Stimulated activated CD8-positive, alpha-beta memory T cell treated with anti-CD3 and anti-CD28 coated beads, Interleukin-4, amount 100 ng/mL, for 1 hour (primary cell): ENCODE measurements at regions not wholly inside any gene's neighbourhood (a gene's known extent, or its start where the extent isn't known, plus 50 kb on each side); places are given as distances from the start of the nearest gene placed in this dataset.

Experiments
- DNase-seq, 2 donors: peaks; one replicate each; pipeline ENCODE4 v3.0.0-alpha.2; 2020; ENCODE audit warnings: low read depth in 2 of 2, low spot score in 1 of 2

GRCh38 chr2:105625632-105626031, 119.1 kb upstream of the NCK2 start:
- no peak for DNase-seq

DNA sequence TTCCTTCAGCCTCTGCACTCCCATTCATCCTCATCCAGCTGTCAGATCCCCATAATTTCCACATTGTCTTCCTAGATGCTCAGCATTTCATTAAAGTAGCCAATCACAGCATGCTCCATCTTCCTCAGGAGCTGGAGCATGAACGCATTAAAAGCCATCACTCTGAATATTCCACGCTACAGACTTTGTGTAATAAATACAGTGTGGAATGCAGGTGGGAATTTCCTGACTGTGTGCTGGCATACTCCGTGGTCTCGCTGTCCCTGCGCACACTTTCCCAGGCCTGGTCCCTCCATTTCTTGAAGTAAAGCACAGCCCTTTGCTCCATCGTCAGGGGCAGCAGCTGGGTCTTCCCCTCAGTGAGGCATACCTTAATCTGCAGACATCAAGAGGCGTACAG, 123.7 kb upstream of the NCK2 start:
- DNase-seq = no peak

GRCh38 chr2:105618351-105618659, 126.4 kb upstream of the NCK2 start:
- no peak for DNase-seq

DNA sequence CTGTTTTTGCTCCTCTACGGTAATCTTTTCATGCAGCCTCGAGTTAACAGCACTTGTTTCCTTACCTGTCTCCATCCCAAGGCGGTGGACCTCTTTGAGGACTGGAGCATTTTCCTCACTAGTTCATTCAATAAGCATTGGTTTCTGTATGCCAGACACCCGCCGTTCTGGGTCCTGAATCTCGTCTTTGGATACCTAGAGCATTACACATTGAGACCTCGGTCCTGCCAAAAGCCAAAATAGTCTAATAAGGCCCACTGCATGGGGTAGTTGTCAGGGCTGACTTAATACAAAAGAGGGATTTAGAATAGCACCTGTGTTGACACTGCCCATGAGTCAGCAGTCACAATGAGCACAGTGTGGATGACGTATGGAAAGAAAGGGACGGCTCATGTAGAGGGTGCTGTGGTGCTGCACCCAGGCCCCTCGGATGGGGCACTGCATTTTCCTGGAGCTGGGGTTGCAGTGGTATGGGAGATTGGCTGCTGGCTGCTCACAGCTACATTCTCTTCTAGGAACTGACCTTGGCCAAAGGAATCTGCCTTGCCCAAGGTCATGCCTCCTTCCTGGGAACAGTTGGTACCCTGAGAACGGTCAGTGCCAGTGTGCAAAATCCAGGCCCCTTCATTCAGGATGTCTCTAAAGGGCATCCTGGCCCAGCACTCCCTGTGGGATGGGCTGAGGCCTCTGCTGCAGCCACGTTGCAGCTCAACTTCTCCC, 126.9 kb upstream of the NCK2 start:
- DNase-seq = no peak

- DNase-seq = no peak
Observed at GRCh38 chr2:105615305-105615704, 129.4 kb upstream of the NCK2 start.

DNA sequence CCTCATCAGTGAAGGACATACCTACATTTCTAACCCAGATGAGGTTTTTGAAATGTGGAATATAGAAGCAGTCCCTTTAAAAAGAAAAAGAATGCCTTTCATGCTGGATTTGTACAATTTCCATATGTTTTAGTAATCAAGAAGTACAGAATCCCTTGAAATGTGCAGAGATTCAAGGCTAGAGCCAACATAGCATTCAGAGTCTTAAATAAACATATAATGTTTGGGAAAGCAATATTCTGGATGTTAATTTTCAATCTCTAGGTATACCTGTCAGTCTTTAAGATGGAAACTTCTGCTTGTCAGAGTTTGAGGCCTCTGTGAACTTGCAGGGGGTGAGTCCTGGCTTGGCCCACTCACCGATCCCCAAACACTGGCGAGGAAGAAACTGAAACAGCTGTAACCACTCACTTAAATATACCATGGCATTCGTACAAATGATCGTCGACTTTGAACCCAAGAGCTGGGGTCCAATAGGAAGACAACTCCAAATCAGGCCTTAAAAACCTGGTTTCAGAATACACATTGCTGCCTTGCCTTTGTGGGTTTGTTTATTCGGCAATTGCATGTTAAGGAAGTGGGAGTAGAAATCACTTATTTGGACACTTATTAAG, 132.8 kb upstream of the NCK2 start:
- no peak for DNase-seq

- DNase-seq = no peak
Observed at GRCh38 chr2:105611333-105611637, 133.4 kb upstream of the NCK2 start.

- DNase-seq = no peak
Observed at GRCh38 chr2:105610576-105611332, 134.0 kb upstream of the NCK2 start.

- no peak for DNase-seq
Observed at GRCh38 chr2:105609746-105610402, 134.8 kb upstream of the NCK2 start.

GRCh38 chr2:105607920-105608504, 136.7 kb upstream of the NCK2 start:
- no peak for DNase-seq

DNA sequence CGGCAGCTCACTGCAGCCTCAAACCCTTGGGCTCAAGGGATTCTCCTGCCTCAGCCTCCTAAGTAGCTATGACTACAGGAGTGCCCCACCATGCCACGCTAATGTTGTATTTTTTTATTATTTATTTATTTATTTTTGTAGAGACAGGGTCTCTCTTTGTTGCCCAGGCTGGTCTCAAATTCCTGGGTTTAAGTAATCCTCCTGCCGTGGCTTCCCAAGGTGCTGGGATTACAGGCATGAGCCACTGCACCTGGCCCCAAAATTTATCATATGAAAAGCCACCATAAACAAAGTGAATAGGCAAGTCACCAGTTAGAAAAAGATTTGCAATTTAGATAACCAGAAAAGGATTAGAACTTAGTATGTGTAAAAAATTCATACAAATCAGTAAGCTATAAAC, 138.6 kb upstream of the NCK2 start:
- DNase-seq = no peak

DNA sequence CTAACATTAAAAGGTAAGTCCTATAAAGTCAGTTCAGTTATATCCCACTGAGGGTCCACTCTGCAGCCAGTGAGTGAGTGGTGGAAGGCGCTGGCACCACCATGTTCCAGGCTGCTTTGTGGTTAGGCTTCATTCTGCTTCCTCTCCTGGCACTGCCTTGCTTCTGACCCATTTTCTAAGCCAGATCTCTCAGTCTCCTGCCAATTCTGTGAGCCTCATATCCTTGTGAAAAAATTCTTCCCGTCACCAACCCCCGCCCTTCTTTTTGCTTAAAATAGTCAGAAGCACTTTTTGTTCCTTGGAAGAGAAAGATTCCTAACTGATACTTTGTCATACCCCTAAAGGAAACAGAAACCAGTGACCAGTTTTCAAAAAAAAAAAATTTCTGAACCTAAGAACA, 139.8 kb upstream of the NCK2 start:
- DNase-seq = no peak

GRCh38 chr2:105600949-105601794, 143.5 kb upstream of the NCK2 start:
- no peak for DNase-seq

GRCh38 chr2:105600602-105600948, 144.1 kb upstream of the NCK2 start:
- DNase-seq = no peak

DNA sequence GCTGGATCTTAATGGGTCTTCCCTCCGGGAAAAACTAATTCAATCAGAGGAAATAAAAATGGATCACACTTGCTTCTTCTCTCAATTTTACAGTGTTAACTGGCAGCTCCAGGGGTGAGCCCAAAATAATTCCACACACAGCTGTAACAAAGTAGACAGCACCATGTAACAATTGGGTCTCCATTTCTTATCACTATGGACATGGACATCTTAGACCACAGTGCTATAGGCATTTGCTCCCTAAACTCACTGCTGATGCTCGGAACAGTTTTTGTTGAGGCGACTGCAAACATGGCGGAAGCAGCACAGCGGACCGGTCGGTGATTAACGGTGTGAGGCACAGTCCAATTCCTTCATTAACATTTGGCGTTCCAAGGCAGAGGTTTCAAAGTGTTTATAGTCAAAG, 144.7 kb upstream of the NCK2 start:
- no peak for DNase-seq

- DNase-seq = no peak
Observed at GRCh38 chr2:105598829-105599698, 145.6 kb upstream of the NCK2 start.

- DNase-seq = no peak
Observed at GRCh38 chr2:105597806-105598803, 146.6 kb upstream of the NCK2 start.

DNA sequence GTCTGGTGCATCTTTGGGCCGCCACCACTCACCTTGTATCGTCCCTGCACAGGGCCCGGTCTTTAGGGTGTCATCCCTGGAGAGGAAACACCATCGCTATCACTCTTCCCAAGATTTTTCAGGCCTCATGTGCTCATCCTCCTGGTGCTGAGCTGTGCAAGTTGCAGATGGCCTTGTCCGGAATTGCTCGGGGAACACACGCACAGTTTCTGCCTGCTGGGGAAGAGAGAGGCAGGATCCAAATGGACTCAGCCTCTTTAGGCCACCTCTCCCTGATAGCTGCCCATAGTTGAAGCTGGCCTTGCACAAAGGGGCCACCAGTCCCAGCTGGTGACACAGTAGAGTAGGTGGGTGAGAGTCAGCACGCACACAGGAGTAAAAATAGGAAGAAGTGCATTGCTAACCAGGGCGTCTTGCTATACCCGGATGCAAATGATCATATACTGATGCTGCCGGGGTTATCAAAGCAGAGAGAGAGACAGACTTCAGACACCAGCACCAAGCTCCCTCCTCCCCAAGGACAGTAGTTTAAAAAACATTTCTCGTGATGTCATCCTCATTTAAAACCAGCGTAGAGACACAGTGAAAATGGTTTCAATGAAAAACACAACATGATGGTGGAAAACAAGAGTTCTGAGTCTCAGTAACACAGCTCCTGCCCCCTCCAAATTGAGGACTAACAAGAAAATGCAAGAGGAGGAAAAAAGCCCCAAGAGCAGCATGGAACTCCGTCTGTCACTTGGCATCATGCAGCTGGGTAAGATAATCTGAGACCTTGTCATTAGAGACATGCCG, 147.5 kb upstream of the NCK2 start:
- no peak for DNase-seq
